Keratinocyte (primary cell): ENCODE measurements at regions not wholly inside any gene's neighbourhood (a gene's known extent, or its start where the extent isn't known, plus 50 kb on each side); places are given as distances from the start of the nearest gene placed in this dataset.

Experiments used
- EZH2 ChIP-seq: IDR thresholded peaks from one replicate; pipeline ENCODE4 v1.6.1; 2012; ENCODE audit warnings: inconsistent platforms, mild to moderate bottlenecking, low read length, moderate library complexity
- TF ChIP-seq, protein P1 (sequence below), 3 experiments: IDR thresholded peaks in 1 of 3; conservative IDR thresholded peaks in 1 of 3; optimal IDR thresholded peaks in 1 of 3; 2 replicates in 2 of 3; 3 replicates in 1 of 3; pipeline versions ENCODE3 to v1.5.1; 2011; ENCODE audit warnings: low read length in 3 of 3, mild to moderate bottlenecking in 3 of 3, moderate library complexity in 2 of 3, control low read depth in 1 of 3, inconsistent platforms in 1 of 3; ENCODE audit not compliant: insufficient read depth in 2 of 3; ENCODE audit errors: extremely low read depth in 1 of 3

DNA sequence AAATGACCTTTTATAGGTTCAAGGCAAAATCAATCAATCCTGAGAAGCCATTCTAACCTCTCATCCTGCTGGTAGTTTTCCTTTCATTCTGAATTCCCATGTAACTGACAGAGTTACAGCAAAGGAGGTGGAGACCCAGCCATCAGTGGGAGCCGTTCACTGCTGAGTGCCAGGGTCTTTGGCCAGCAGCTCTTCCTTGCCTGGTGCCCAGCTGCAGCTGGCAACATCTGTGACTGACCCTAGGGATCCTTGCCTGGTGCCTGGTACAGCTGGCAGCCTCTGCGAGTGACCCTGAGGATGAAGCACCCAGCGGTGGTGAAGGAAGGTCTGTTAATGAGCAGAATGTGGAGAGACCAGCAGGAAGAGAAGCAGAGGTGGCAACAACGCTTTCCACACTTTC is 314.6 kb downstream of the THBS2 start:
- TF ChIP-seq, protein P1, sequence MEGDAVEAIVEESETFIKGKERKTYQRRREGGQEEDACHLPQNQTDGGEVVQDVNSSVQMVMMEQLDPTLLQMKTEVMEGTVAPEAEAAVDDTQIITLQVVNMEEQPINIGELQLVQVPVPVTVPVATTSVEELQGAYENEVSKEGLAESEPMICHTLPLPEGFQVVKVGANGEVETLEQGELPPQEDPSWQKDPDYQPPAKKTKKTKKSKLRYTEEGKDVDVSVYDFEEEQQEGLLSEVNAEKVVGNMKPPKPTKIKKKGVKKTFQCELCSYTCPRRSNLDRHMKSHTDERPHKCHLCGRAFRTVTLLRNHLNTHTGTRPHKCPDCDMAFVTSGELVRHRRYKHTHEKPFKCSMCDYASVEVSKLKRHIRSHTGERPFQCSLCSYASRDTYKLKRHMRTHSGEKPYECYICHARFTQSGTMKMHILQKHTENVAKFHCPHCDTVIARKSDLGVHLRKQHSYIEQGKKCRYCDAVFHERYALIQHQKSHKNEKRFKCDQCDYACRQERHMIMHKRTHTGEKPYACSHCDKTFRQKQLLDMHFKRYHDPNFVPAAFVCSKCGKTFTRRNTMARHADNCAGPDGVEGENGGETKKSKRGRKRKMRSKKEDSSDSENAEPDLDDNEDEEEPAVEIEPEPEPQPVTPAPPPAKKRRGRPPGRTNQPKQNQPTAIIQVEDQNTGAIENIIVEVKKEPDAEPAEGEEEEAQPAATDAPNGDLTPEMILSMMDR (optimal IDR thresholded peaks at IDR 0.05 in 1 of 3, IDR thresholded peaks at IDR 0.05 in 1 of 3, conservative IDR thresholded peaks at IDR 0.05 in 1 of 3; ENCODE audit: extremely low read depth in 1 of 3, insufficient read depth in 2 of 3, low read length in 3 of 3): no peak
- no peak for TF ChIP-seq EZH2
